ENCODE measurements at regions not wholly inside any gene's neighbourhood (a gene's known extent, or its start where the extent isn't known, plus 50 kb on each side); places are given as distances from the start of the nearest gene placed in this dataset.

DNA sequence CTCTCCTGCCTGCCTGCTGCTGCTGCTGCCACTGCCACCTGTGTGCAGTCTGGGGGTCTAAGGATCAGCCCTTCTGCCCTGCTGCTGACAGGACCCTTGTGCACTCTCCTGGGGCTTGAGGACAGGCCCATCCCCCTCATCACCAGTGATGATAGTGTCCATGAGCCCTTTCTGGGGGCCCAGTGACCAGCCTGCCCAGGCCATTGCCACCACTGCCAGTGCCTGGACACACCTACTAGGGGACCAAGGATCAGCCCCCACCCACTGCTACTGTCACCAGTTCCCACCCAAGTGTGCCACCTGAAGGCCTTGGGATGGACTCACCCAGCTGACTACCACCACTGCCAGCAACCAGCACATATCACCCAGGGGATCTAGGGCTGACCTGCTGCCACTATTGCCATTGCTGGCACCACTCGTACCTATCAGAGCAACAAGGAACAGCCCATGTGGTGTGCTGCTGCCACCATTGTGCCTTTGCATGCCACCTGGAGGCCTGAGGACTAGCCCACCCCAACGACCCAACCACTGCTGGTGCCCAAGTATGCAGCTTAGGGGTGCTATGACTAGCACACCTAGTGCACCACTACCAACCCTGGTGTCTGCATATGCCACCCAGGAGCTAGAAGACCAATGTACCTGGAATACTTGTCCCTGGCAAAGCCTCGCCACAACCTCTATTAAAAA, 994.3 kb downstream of the PCDH17 start:
- CTCF ChIA-PET: no interaction called here
- H3K4me3 ChIP-seq (ENCODE audit: low read depth, low read length): no peak overlapping the region
- TF ChIP-seq, protein P1, sequence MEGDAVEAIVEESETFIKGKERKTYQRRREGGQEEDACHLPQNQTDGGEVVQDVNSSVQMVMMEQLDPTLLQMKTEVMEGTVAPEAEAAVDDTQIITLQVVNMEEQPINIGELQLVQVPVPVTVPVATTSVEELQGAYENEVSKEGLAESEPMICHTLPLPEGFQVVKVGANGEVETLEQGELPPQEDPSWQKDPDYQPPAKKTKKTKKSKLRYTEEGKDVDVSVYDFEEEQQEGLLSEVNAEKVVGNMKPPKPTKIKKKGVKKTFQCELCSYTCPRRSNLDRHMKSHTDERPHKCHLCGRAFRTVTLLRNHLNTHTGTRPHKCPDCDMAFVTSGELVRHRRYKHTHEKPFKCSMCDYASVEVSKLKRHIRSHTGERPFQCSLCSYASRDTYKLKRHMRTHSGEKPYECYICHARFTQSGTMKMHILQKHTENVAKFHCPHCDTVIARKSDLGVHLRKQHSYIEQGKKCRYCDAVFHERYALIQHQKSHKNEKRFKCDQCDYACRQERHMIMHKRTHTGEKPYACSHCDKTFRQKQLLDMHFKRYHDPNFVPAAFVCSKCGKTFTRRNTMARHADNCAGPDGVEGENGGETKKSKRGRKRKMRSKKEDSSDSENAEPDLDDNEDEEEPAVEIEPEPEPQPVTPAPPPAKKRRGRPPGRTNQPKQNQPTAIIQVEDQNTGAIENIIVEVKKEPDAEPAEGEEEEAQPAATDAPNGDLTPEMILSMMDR (IDR thresholded peaks at IDR 0.05; ENCODE audit: insufficient read depth, low read length, missing control alignments): no peak
- POLR2A ChIA-PET: no interaction called here
- no peak for DNase-seq (ENCODE audit: low read depth, low spot score)

DNA sequence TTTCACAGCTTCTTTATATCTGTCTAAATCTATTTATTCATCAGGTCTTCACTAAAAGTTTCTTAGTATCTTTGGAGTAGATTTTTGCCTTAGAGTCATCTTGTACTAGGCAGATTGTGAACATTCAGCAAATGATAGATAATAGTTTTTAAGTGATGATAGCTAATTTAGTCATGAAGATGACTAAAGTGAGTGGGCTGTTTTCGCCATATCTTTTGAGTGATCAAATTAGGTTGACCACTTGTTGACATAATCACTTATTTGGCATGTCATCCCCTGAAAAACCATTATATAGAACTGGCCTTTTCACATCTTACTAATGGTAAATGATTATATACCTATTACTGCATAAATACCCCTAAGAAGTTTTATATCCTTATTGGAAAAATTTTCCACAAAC, 999.2 kb downstream of the PCDH17 start:
- CTCF ChIA-PET: no interaction called here
- POLR2A ChIA-PET: no interaction called here
- TF ChIP-seq, protein P1 (IDR thresholded peaks at IDR 0.05; ENCODE audit: insufficient read depth, low read length, missing control alignments): no peak
- H3K4me3 ChIP-seq (ENCODE audit: low read depth, low read length): no peak overlapping the region
- DNase-seq (ENCODE audit: low read depth, low spot score): no peak

DNA sequence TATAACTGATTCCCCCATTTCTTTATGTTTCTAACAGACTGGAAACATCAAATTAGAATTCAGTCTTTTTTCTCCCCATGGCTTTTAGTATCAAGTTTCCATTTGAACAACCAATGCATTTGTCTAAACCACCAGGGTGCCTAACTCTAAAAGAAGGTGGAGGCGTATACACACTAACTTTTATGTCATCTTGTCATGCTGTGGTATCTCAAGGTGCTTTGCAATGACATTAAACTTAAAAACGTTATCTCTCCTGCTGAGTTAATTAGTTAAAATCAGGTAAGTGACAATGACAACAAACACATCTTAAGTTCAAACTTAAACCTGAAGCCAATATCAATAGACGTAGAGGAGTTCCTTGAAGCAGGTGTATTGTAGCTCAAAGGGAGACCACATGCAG, 1001.7 kb downstream of the PCDH17 start:
- H3K4me3 ChIP-seq (ENCODE audit: low read depth, low read length): no peak overlapping the region
- POLR2A ChIA-PET: no interaction called here
- CTCF ChIA-PET: no interaction called here
- DNase-seq (ENCODE audit: low read depth, low spot score): no peak
- TF ChIP-seq, protein P1 (IDR thresholded peaks at IDR 0.05; ENCODE audit: insufficient read depth, low read length, missing control alignments): no peak

DNA sequence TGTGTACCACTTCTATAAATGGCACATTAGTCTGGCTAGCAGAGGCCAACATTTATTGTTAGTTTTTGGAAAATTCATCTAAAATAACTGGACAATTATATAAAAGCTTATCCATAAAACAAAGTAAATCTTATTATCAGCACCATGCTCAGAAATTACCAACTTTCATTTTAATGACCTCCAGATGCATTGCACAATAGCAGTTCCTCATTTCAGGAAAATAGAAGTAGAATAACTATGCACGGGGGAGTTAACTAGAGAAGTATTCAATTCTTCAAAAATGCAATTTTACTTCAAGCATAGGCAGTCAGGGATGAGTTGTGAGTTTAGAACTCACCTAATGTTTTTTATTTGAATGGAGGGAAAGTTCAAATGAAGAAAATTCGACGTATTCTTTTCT, 1023.5 kb downstream of the PCDH17 start:
- DNase-seq (ENCODE audit: low read depth, low spot score): no peak
- CTCF ChIA-PET: no interaction called here
- TF ChIP-seq, protein P1 (IDR thresholded peaks at IDR 0.05; ENCODE audit: insufficient read depth, low read length, missing control alignments): no peak
- H3K4me3 ChIP-seq (ENCODE audit: low read depth, low read length): no peak overlapping the region
- POLR2A ChIA-PET: no interaction called here

DNA sequence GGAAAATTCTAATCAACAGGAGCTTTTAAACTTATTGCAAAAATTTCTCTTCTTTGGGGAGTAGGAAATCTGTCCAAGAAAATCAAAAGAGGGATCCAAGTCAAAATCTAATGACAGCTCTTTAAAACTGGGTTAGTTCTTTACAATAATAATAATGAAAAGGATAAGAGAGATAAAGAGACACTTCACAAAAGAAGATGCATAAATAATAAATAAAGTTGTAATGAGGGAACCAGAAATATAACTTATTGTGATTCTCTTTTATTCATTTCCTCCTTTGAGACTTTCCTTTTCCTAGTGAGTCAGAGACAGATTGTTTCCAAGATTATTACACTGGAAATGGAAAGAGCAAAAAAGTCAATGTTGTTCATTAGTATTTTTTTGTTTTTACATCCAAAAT, 1029.3 kb downstream of the PCDH17 start:
- DNase-seq (ENCODE audit: low read depth, low spot score): no peak
- ChIA-PET CTCF (no interaction called here), POLR2A (no interaction called here)
- H3K4me3 ChIP-seq (ENCODE audit: low read depth, low read length): no peak overlapping the region
- TF ChIP-seq, protein P1 (IDR thresholded peaks at IDR 0.05; ENCODE audit: insufficient read depth, low read length, missing control alignments): no peak

DNA sequence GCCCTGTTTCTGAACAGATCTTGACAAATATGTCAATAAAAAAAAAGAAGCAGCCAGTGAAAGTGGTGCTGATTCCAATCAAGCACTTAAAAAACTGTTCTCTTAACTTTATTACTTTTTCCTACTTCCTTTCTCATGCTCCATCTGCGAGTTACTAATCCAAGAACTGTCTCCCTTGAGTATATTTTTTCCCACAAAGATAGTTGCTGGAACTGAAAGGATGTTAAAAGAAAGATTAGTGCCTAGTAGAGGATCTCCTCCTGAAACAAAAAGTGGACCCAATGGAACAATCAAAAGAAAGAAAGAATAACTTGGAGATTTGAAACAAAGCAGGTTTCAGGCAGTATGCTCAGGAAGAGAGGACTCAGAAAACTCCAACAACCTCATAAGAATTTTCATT, 1034.8 kb downstream of the PCDH17 start:
- ChIA-PET POLR2A (no interaction called here), CTCF (no interaction called here)
- no peak for DNase-seq (ENCODE audit: low read depth, low spot score)
- TF ChIP-seq, protein P1 (IDR thresholded peaks at IDR 0.05; ENCODE audit: insufficient read depth, low read length, missing control alignments): no peak
- no peak overlapping the region for H3K4me3 ChIP-seq (ENCODE audit: low read depth, low read length)
